ENCODE measurements at regions not wholly inside any gene's neighbourhood (a gene's known extent, or its start where the extent isn't known, plus 50 kb on each side); places are given as distances from the start of the nearest gene placed in this dataset.

DNA sequence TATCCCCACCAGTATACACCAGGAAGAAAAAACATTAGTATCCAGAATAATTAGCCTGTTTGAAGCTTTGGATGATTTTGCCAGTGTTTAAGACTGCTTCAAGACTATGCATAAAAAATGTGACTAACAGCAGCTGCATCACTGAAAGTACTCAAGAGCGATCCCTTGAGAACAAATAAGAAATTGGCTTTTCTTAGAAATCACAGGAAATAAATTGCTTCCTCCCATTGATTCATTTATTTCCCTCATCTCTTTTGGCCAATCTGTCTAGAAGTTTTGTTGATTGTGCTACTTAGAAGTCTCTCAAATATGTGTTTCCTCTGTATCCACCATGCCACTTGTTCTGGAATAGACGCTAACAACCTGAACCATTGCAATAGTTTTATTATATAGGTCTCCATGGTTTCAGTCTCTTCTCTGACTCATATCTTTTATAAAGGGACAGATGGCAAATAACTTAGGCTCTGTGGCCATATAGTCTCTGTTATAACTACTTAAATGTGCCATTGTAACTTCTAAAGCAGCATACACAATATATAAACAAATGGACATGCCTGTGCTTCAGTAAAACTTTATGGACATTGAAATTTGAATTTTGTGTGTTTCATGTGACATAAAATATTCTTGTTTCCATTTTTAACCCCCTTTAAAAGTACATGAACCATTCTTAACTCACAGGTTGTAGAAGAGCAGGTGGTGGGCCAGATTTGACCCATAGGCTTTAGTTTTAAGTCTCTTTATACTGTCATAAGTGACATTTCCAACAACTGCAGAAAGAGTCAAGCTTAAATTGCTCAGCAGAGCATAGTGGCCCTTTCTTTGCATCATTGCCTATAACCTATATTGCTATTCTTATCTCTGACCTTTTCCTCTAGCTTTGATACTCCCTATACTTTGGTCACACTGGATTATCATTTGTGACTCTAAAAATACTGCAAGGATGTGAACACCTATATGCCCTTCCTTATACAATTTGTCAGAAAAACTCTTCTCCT is 123.9 kb downstream of the MC4R start:
- TF ChIP-seq, protein P1, sequence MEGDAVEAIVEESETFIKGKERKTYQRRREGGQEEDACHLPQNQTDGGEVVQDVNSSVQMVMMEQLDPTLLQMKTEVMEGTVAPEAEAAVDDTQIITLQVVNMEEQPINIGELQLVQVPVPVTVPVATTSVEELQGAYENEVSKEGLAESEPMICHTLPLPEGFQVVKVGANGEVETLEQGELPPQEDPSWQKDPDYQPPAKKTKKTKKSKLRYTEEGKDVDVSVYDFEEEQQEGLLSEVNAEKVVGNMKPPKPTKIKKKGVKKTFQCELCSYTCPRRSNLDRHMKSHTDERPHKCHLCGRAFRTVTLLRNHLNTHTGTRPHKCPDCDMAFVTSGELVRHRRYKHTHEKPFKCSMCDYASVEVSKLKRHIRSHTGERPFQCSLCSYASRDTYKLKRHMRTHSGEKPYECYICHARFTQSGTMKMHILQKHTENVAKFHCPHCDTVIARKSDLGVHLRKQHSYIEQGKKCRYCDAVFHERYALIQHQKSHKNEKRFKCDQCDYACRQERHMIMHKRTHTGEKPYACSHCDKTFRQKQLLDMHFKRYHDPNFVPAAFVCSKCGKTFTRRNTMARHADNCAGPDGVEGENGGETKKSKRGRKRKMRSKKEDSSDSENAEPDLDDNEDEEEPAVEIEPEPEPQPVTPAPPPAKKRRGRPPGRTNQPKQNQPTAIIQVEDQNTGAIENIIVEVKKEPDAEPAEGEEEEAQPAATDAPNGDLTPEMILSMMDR (conservative IDR thresholded peaks at IDR 0.05; ENCODE audit: low read length): no peak
- no peak for TF ChIP-seq EZH2phosphoT487 (IDR thresholded peaks at IDR 0.05; ENCODE audit: borderline replicate concordance)

Measured in Loucy (cell line).